RCC 7860 (cell line): ENCODE measurements at regions not wholly inside any gene's neighbourhood (a gene's known extent, or its start where the extent isn't known, plus 50 kb on each side); places are given as distances from the start of the nearest gene placed in this dataset.

Experiments used
- DNase-seq: peaks from one replicate; pipeline ENCODE4 v3.0.0-alpha.2; 2015; ENCODE audit warnings: low spot score
- FAIRE-seq: peaks from 2 replicates; lab custom pipeline; 2012; peaks lifted over from hg19 to GRCh38; lab: Jason Lieb, UNC

- peak; percentile 31 for DNase-seq
These were observed 76.9 kb upstream of the NABP1 start for GRCh38 chr2:191601060-191601459.

GRCh38 chr2:191604154-191604553 lies 73.8 kb upstream of the NABP1 start:
- FAIRE-seq (no peak), DNase-seq (no peak)

More at GRCh38 chr2:191601060-191601459, 76.9 kb upstream of the NABP1 start:
- no peak for FAIRE-seq

- no peak for DNase-seq
These were observed 70.8 kb upstream of the NABP1 start for GRCh38 chr2:191607096-191607495.

GRCh38 chr2:191610756-191611155 lies 67.2 kb upstream of the NABP1 start:
- DNase-seq (no peak), FAIRE-seq (no peak)

More at GRCh38 chr2:191607096-191607495, 70.8 kb upstream of the NABP1 start:
- FAIRE-seq: no peak

- DNase-seq (no peak), FAIRE-seq (no peak)
These were observed 66.3 kb upstream of the NABP1 start for GRCh38 chr2:191611614-191612013.

- DNase-seq (peak; percentile 100), FAIRE-seq (peak; percentile 99)
These were observed 65.4 kb upstream of the NABP1 start for GRCh38 chr2:191612496-191612895.

- no peak for FAIRE-seq
- no peak for DNase-seq
These were observed 63.2 kb upstream of the NABP1 start for GRCh38 chr2:191614759-191615158.

- FAIRE-seq (no peak), DNase-seq (no peak)
These were observed 62.3 kb upstream of the NABP1 start for GRCh38 chr2:191615596-191615995.

GRCh38 chr2:191617575-191617974 lies 60.4 kb upstream of the NABP1 start:
- FAIRE-seq (peak; percentile 79), DNase-seq (peak; percentile 72)

DNA sequence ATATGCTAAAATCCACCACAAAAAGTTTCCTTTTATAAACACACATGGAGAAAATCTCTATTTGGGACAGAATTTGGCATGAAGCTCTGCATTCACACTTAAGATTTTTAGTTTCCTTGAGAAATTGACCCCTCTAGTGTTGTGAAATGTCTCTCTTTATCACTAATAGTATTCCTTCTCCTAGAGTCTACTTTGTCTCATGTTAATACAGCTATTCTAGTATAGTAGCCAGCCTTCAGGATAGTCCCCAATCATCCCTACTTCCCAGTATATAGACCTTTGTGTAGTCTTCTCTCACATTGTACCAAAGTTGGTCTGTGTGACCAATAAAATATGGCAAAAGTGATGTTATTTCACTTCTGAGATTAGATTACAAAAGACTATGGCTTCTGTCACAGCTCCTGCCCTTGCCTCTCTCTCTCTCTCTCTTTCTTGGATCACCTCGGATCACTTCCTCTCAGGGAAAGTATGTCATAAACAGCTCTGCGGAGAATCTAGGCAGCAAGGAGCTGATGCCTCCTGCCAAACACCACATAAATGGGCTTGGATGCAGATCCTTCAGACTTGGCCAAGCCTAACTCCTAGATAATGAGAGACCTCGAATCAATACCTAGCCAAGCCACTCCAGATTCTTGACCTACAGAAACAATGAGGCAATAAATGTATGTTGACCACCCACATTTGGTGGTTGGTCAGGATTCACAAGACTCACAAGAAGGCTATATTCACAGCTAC lies 59.7 kb upstream of the NABP1 start:
- FAIRE-seq: no peak
- no peak for DNase-seq

DNA sequence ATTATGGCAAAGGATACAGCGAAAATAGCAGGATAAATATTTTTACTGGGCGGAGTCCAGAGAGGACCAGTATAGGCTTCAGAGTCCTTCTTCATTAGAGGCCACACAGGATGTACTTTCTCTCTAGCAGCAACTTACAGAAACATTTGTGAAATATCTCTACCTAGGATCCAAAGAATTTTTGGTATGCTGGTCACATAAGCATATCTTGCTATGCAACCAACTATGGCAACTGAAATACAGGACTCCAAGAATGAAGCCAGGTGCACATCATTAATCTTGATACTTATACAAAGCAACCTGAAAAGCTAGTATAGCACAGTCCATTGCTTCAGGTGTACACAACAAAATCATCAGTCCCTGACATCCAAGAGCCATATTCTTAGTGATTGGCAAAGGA lies 59.1 kb upstream of the NABP1 start:
- DNase-seq (peak; percentile 25), FAIRE-seq (no peak)

DNA sequence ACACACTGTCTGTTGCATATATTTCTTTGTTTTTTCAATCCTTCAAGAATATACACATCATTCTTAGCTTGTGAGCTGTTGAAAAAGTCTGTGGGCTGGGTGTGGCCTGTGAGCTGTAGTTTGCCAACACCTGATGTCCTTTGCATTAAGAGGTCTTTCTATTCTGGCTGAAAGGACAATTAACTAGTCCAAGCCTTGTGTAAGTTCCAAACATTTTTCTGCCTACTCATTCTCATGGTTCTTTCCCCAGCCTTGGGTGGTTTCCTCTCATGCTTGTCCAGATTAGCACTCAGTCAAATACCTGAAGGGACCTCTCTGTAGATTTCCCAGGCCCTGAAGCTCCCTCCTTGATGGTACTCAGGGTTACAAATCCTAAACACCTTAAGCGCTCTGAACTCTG lies 57.8 kb upstream of the NABP1 start:
- no peak for FAIRE-seq
- DNase-seq: peak; percentile 39

DNA sequence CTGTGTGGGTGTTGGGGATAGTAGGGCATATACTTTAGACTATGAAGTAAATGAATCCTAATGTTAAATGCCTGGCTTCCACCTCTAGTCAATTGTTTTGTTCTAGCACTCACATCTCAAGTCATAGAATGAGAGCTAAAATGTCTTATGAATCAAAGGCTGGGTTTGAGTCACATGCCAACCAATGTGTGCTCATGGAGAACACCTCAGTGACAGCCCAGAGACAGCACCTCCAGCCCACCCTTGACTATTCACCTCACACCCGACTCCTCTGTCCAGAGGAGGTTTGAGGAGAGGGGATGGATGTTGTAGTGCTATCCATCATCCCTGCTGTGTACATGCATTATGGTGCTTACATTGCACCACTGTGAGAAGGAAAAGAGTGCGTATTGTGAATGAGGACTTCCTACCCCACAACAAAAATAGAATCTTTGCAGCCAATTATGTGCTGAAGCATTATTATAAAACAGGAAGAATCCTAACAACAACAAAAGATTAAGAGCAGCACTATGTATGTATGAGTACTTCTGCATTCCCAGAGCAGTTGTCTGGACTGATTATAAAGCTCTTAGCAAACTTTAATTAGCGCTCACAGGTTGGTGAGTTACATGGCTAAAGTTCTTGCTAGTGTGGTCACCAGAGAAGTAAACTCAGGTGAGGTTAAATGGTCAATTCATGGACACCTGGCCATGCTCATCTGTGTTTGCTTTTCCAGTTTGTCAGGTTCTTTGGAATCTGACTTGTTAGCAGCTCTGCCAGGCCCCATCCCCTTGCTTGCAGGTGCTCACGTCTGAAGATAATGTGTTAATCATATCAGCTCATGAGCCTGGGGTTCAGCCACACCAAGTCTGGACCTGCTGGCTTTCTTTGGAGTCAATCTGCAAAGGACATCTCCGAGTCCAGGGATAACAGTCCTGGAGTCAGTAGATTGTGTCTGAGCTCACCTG lies 55.3 kb upstream of the NABP1 start:
- FAIRE-seq (no peak), DNase-seq (no peak)

- peak; percentile 37 for DNase-seq
- no peak for FAIRE-seq
These were observed 52.9 kb upstream of the NABP1 start for GRCh38 chr2:191625016-191625415.

DNA sequence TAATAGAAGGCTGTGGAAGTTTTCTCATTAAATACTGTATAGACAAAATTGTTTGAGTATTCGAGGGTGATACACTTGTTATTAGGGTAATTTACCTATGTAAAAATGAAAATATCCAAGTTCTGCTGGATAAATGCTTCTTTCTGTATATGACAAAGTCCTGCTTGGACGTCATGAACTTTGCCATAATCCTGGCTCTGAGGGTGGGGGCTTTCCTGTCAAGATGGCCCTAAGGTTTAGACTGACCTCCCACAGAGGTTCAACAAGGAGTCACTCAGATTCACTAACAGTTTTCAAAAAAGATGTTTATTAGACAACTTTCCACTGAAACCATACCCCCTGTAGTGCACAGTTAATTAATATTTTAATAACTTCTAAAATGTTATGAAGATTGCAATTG lies 52.5 kb upstream of the NABP1 start:
- no peak for DNase-seq
- FAIRE-seq: no peak

- FAIRE-seq (peak; percentile 76), DNase-seq (peak; percentile 53)
These were observed 51.3 kb upstream of the NABP1 start for GRCh38 chr2:191626497-191627151.

GRCh38 chr2:191627518-191627917 lies 50.4 kb upstream of the NABP1 start:
- FAIRE-seq (no peak), DNase-seq (no peak)
